ENCODE measurements at regions not wholly inside any gene's neighbourhood (a gene's known extent, or its start where the extent isn't known, plus 50 kb on each side); places are given as distances from the start of the nearest gene placed in this dataset.
A peak's percentile ranks its signal among the peaks of the same experiment; 100 is the strongest.

- Histone ChIP-seq H3K36me3 (no peaks in the 10 kb centered on the region; the same call in 1 of the 2 replicates), H3K27me3 (no peaks in the 10 kb centered on the region), H3K4me3 (no peak overlapping the region), H3K4me1 (peaks cover 10% of the 10 kb centered on the region), H3K9me3 (replicated peaks) (no peaks in the 10 kb centered on the region; the same call in 1 of the 2 replicates), H3K27ac (no peak overlapping the region)
- DNase-seq: no peak
Observed at GRCh38 chr14:104277416-104278213, 139.2 kb downstream of the KIF26A start.

- H3K4me3 ChIP-seq: no peak overlapping the region
- no peaks in the 10 kb centered on the region; the same call in 1 of the 2 replicates for H3K36me3 ChIP-seq
- peaks cover 10% of the 10 kb centered on the region for H3K4me1 ChIP-seq
- DNase-seq: no peak
- no peaks in the 10 kb centered on the region for H3K27me3 ChIP-seq
- H3K9me3 ChIP-seq (replicated peaks): no peaks in the 10 kb centered on the region; the same call in 1 of the 2 replicates
- H3K27ac ChIP-seq: no peak overlapping the region
Observed at GRCh38 chr14:104278214-104278534, 139.8 kb downstream of the KIF26A start.

GRCh38 chr14:104280085-104280901 lies 141.9 kb downstream of the KIF26A start:
- Histone ChIP-seq H3K36me3 (no peaks in the 10 kb centered on the region; the same call in 1 of the 2 replicates), H3K4me3 (no peak overlapping the region), H3K9me3 (replicated peaks) (no peaks in the 10 kb centered on the region; the same call in 1 of the 2 replicates), H3K27me3 (no peaks in the 10 kb centered on the region), H3K27ac (no peak overlapping the region), H3K4me1 (peaks cover 6% of the 10 kb centered on the region)
- no peak for DNase-seq

GRCh38 chr14:104280902-104281767 lies 142.7 kb downstream of the KIF26A start:
- Histone ChIP-seq H3K36me3 (no peaks in the 10 kb centered on the region; the same call in 1 of the 2 replicates), H3K4me3 (no peak overlapping the region), H3K27me3 (no peaks in the 10 kb centered on the region), H3K9me3 (replicated peaks) (no peaks in the 10 kb centered on the region; the same call in 1 of the 2 replicates), H3K27ac (no peak overlapping the region), H3K4me1 (peaks cover 7% of the 10 kb centered on the region; the same call in 1 of the 2 replicates)
- DNase-seq: no peak

GRCh38 chr14:104281768-104282301 lies 143.4 kb downstream of the KIF26A start:
- DNase-seq: no peak
- Histone ChIP-seq H3K9me3 (replicated peaks) (no peaks in the 10 kb centered on the region; the same call in 1 of the 2 replicates), H3K36me3 (no peaks in the 10 kb centered on the region; the same call in 1 of the 2 replicates), H3K4me3 (no peak overlapping the region), H3K27ac (no peak overlapping the region), H3K27me3 (no peaks in the 10 kb centered on the region), H3K4me1 (peaks cover 7% of the 10 kb centered on the region; the same call in 1 of the 2 replicates)

- no peak for DNase-seq
- H3K27me3 ChIP-seq: no peaks in the 10 kb centered on the region
Observed at GRCh38 chr14:104282332-104283196, 144.2 kb downstream of the KIF26A start.

GRCh38 chr14:104283197-104284106 lies 145.1 kb downstream of the KIF26A start:
- Histone ChIP-seq H3K4me1 (peaks cover 7% of the 10 kb centered on the region; the same call in 1 of the 2 replicates), H3K27me3 (no peaks in the 10 kb centered on the region), H3K36me3 (no peaks in the 10 kb centered on the region), H3K9me3 (replicated peaks) (no peaks in the 10 kb centered on the region), H3K4me3 (no peak overlapping the region), H3K27ac (no peak overlapping the region)
- peak in 1 of 2 experiments; percentile 2 for DNase-seq

More at GRCh38 chr14:104282332-104283196, 144.2 kb downstream of the KIF26A start:
- no peak overlapping the region for H3K27ac ChIP-seq
- H3K4me1 ChIP-seq: peaks cover 7% of the 10 kb centered on the region; the same call in 1 of the 2 replicates
- no peaks in the 10 kb centered on the region; the same call in 1 of the 2 replicates for H3K9me3 ChIP-seq (replicated peaks)
- H3K4me3 ChIP-seq: no peak overlapping the region
- no peaks in the 10 kb centered on the region; the same call in 1 of the 2 replicates for H3K36me3 ChIP-seq

- Histone ChIP-seq H3K36me3 (no peaks in the 10 kb centered on the region), H3K27ac (no peak overlapping the region), H3K27me3 (no peaks in the 10 kb centered on the region), H3K4me3 (no peak overlapping the region), H3K9me3 (replicated peaks) (no peaks in the 10 kb centered on the region), H3K4me1 (peaks cover 7% of the 10 kb centered on the region; the same call in 1 of the 2 replicates)
- DNase-seq: peak in 1 of 2 experiments; percentile 37
Observed at GRCh38 chr14:104284107-104284592, 145.8 kb downstream of the KIF26A start.

- Histone ChIP-seq H3K9me3 (replicated peaks) (no peaks in the 10 kb centered on the region), H3K4me3 (no peak overlapping the region), H3K27me3 (no peaks in the 10 kb centered on the region), H3K27ac (no peak overlapping the region), H3K4me1 (peaks cover 7% of the 10 kb centered on the region; the same call in 1 of the 2 replicates), H3K36me3 (no peaks in the 10 kb centered on the region)
- no peak for DNase-seq
Observed at GRCh38 chr14:104284636-104285507, 146.5 kb downstream of the KIF26A start.

- Histone ChIP-seq H3K9me3 (replicated peaks) (no peaks in the 10 kb centered on the region), H3K27me3 (no peaks in the 10 kb centered on the region), H3K4me3 (no peak overlapping the region), H3K36me3 (no peaks in the 10 kb centered on the region), H3K27ac (no peak overlapping the region), H3K4me1 (peaks cover 7% of the 10 kb centered on the region; the same call in 1 of the 2 replicates)
- peak in 1 of 2 experiments; percentile 49 for DNase-seq
Observed at GRCh38 chr14:104285508-104285840, 147.1 kb downstream of the KIF26A start.

GRCh38 chr14:104286086-104286485 lies 147.7 kb downstream of the KIF26A start:
- Histone ChIP-seq H3K27me3 (no peaks in the 10 kb centered on the region), H3K4me3 (no peak overlapping the region), H3K36me3 (no peaks in the 10 kb centered on the region), H3K27ac (no peak overlapping the region), H3K4me1 (peaks cover 7% of the 10 kb centered on the region; the same call in 1 of the 2 replicates), H3K9me3 (replicated peaks) (no peaks in the 10 kb centered on the region)
- no peak for DNase-seq

Measured in SJCRH30 (cell line).